ENCODE measurements at regions not wholly inside any gene's neighbourhood (a gene's known extent, or its start where the extent isn't known, plus 50 kb on each side); places are given as distances from the start of the nearest gene placed in this dataset.

DNA sequence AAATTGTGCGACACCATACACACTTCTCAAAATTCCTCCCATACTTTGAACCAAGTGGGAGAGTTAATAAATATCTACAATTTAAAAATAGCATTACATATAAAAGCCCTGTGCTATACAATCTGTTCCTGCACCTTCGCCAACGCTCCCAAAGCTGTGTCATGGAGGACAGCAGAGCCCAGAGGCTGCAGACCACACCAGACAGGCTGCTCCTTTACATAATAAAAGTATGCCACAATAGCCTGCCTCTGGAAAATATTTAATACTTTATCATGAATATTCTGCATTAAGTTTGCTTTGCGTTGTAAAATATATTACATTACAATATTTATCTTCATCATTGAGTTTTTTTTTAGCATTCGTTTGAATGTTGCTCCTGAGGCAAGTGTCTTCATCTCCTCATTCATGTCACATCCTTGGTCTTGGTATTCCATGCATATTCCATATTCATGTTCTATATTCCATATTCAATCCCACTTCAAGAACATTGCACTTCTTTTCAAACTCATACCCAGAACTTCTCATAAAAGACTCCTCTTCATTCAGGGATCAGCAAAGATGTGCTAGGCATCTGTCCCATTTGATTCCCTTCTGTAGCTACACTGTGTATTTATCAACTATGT is 663.9 kb downstream of the POM121L12 start:
- TF ChIP-seq CTCF (IDR thresholded peaks at IDR 0.05) = no peak
- no peak for TF ChIP-seq POLR2A (IDR thresholded peaks at IDR 0.05)
